Ishikawa (cell line): ENCODE measurements at regions not wholly inside any gene's neighbourhood (a gene's known extent, or its start where the extent isn't known, plus 50 kb on each side); places are given as distances from the start of the nearest gene placed in this dataset.

ENCODE experiments used
- CEBPB ChIP-seq: IDR thresholded peaks from 2 replicates; pipeline ENCODE4 v1.6.1; 2012
- CREB1 ChIP-seq: IDR thresholded peaks from 2 replicates; pipeline ENCODE4 v1.6.1; 2012; ENCODE audit warnings: low read depth
- EGR1 ChIP-seq: IDR thresholded peaks from 2 replicates; pipeline ENCODE4 v1.6.1; 2012
- EP300 ChIP-seq: IDR thresholded peaks from 2 replicates; pipeline ENCODE4 v1.6.1; 2012; ENCODE audit warnings: borderline replicate concordance
- FOXM1 ChIP-seq: IDR thresholded peaks from 2 replicates; pipeline ENCODE4 v1.6.1; 2012; ENCODE audit warnings: low read depth, borderline replicate concordance
- NFIC ChIP-seq: IDR thresholded peaks from 2 replicates; pipeline ENCODE4 v1.6.1; 2012
- RAD21 ChIP-seq: IDR thresholded peaks from 2 replicates; pipeline ENCODE4 v1.6.1; 2012; ENCODE audit warnings: low read depth
- TAF1 ChIP-seq: IDR thresholded peaks from 2 replicates; pipeline ENCODE4 v1.6.1; 2012; ENCODE audit warnings: low read depth, mild to moderate bottlenecking
- TCF12 ChIP-seq: IDR thresholded peaks from 2 replicates; pipeline ENCODE4 v1.6.1; 2012; ENCODE audit warnings: low read depth
- TEAD4 ChIP-seq: IDR thresholded peaks from 2 replicates; pipeline ENCODE4 v1.6.1; 2012
- YY1 ChIP-seq: IDR thresholded peaks from 2 replicates; pipeline ENCODE4 v1.6.1; 2012; ENCODE audit warnings: low read depth
- ZBTB7A ChIP-seq: IDR thresholded peaks from 2 replicates; pipeline ENCODE4 v1.6.1; 2012; ENCODE audit warnings: low read depth
- TF ChIP-seq, protein P1 (sequence below): IDR thresholded peaks from 2 replicates; pipeline ENCODE4 v1.6.1; 2012
- TF ChIP-seq, protein P2 (sequence below): IDR thresholded peaks from 2 replicates; pipeline ENCODE4 v1.6.1; 2012; ENCODE audit warnings: low read depth, mild to moderate bottlenecking
- TF ChIP-seq, protein P3 (sequence below): IDR thresholded peaks from 2 replicates; pipeline ENCODE4 v1.6.1; 2012

GRCh38 chr18:41071826-41072225, 883.2 kb upstream of the PIK3C3 start:
- TF ChIP-seq TCF12: no peak
- TF ChIP-seq, protein P1, sequence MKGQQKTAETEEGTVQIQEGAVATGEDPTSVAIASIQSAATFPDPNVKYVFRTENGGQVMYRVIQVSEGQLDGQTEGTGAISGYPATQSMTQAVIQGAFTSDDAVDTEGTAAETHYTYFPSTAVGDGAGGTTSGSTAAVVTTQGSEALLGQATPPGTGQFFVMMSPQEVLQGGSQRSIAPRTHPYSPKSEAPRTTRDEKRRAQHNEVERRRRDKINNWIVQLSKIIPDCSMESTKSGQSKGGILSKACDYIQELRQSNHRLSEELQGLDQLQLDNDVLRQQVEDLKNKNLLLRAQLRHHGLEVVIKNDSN: no peak
- no peak for TF ChIP-seq FOXM1
- TF ChIP-seq RAD21: no peak
- TF ChIP-seq EGR1: no peak
- TF ChIP-seq TAF1: no peak
- no peak for TF ChIP-seq EP300
- no peak for TF ChIP-seq YY1
- TF ChIP-seq NFIC: no peak
- TF ChIP-seq ZBTB7A: no peak
- no peak for TF ChIP-seq TEAD4
- TF ChIP-seq CREB1: no peak

- TF ChIP-seq TAF1 (no peak), FOXM1 (no peak), CREB1 (no peak), NFIC (no peak), YY1 (no peak), TEAD4 (no peak), ZBTB7A (no peak), EGR1 (no peak), CEBPB (no peak), RAD21 (no peak), TCF12 (no peak), EP300 (no peak)
- TF ChIP-seq, protein P2, sequence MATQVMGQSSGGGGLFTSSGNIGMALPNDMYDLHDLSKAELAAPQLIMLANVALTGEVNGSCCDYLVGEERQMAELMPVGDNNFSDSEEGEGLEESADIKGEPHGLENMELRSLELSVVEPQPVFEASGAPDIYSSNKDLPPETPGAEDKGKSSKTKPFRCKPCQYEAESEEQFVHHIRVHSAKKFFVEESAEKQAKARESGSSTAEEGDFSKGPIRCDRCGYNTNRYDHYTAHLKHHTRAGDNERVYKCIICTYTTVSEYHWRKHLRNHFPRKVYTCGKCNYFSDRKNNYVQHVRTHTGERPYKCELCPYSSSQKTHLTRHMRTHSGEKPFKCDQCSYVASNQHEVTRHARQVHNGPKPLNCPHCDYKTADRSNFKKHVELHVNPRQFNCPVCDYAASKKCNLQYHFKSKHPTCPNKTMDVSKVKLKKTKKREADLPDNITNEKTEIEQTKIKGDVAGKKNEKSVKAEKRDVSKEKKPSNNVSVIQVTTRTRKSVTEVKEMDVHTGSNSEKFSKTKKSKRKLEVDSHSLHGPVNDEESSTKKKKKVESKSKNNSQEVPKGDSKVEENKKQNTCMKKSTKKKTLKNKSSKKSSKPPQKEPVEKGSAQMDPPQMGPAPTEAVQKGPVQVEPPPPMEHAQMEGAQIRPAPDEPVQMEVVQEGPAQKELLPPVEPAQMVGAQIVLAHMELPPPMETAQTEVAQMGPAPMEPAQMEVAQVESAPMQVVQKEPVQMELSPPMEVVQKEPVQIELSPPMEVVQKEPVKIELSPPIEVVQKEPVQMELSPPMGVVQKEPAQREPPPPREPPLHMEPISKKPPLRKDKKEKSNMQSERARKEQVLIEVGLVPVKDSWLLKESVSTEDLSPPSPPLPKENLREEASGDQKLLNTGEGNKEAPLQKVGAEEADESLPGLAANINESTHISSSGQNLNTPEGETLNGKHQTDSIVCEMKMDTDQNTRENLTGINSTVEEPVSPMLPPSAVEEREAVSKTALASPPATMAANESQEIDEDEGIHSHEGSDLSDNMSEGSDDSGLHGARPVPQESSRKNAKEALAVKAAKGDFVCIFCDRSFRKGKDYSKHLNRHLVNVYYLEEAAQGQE: no peak
- TF ChIP-seq, protein P3, sequence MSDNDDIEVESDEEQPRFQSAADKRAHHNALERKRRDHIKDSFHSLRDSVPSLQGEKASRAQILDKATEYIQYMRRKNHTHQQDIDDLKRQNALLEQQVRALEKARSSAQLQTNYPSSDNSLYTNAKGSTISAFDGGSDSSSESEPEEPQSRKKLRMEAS: no peak
- TF ChIP-seq, protein P1: no peak
Measured at GRCh38 chr18:41069167-41069566, 885.9 kb upstream of the PIK3C3 start.

GRCh38 chr18:41064916-41065315, 890.1 kb upstream of the PIK3C3 start:
- TF ChIP-seq EGR1: no peak
- TF ChIP-seq, protein P2: no peak
- TF ChIP-seq TAF1: no peak
- TF ChIP-seq, protein P1: no peak
- TF ChIP-seq CEBPB: no peak
- no peak for TF ChIP-seq FOXM1
- no peak for TF ChIP-seq TCF12
- TF ChIP-seq, protein P3: no peak
- no peak for TF ChIP-seq EP300
- no peak for TF ChIP-seq ZBTB7A
- no peak for TF ChIP-seq RAD21
- no peak for TF ChIP-seq CREB1
- no peak for TF ChIP-seq TEAD4
- TF ChIP-seq NFIC: no peak
- no peak for TF ChIP-seq YY1

DNA sequence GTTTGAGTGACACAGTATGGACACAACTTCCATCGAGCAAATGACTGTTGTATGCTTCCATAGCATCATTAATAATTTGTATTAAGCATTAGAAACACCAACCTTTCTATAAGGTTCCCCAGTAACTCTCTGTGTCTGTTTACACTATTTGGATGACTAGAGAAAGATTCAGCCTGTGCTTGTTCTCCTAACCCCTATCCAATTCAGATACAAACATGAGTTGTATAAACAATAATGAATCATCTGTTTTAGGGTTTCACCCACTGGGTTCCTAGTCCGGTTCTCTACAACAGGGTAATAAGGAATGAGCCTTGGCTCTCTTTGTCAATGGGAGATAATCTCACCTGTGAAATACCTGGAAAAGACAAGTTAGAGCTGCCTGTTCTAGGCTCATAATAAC, 894.1 kb upstream of the PIK3C3 start:
- no peak for TF ChIP-seq FOXM1
- no peak for TF ChIP-seq TEAD4
- TF ChIP-seq, protein P3: no peak
- no peak for TF ChIP-seq TAF1
- TF ChIP-seq TCF12: no peak
- no peak for TF ChIP-seq NFIC
- TF ChIP-seq EP300: no peak
- TF ChIP-seq YY1: no peak
- TF ChIP-seq, protein P1: no peak
- no peak for TF ChIP-seq CREB1
- TF ChIP-seq, protein P2: no peak
- TF ChIP-seq RAD21: no peak
- TF ChIP-seq ZBTB7A: no peak
- no peak for TF ChIP-seq EGR1
